Liver (tissue), 8 donors: ENCODE measurements at regions not wholly inside any gene's neighbourhood (a gene's known extent, or its start where the extent isn't known, plus 50 kb on each side); places are given as distances from the start of the nearest gene placed in this dataset.

Source experiments
- DNase-seq: peaks from one replicate; pipeline ENCODE4 v3.0.0-alpha.2; 2017; ENCODE audit warnings: low spot score
- H3K27ac ChIP-seq, 2 donors: one replicate each; pipeline ENCODE4 v1.7.0; 2013; ENCODE audit warnings: inconsistent platforms in 2 of 2, low read length in 2 of 2, control low read depth in 1 of 2, low read depth in 1 of 2, mild to moderate bottlenecking in 1 of 2
- H3K27me3 ChIP-seq, 4 donors: one replicate each; pipeline versions ENCODE4 v1.6.1 to v1.7.0; 2013; ENCODE audit warnings: low read length in 3 of 4, inconsistent platforms in 1 of 4, mild to moderate bottlenecking in 1 of 4, moderate library complexity in 1 of 4; ENCODE audit not compliant: control insufficient read depth in 4 of 4, insufficient read depth in 4 of 4
- H3K36me3 ChIP-seq, 4 donors: one replicate each; pipeline versions ENCODE4 v1.6.1 to v1.7.0; 2013; ENCODE audit warnings: low read length in 3 of 4, mild to moderate bottlenecking in 3 of 4, low read depth in 1 of 4, moderate library complexity in 1 of 4; ENCODE audit not compliant: control insufficient read depth in 4 of 4, insufficient read depth in 3 of 4
- H3K4me1 ChIP-seq, 4 donors: one replicate each; pipeline versions ENCODE4 v1.6.1 to v1.7.0; 2013; ENCODE audit warnings: low read length in 3 of 4, mild to moderate bottlenecking in 3 of 4, moderate library complexity in 1 of 4; ENCODE audit not compliant: control insufficient read depth in 4 of 4, insufficient read depth in 4 of 4
- H3K4me3 ChIP-seq, 3 donors: one replicate each; pipeline versions ENCODE4 v1.6.1 to v1.7.0; 2013; ENCODE audit warnings: low read length in 3 of 3, control low read depth in 1 of 3, low read depth in 1 of 3, mild to moderate bottlenecking in 1 of 3
- H3K9ac ChIP-seq, 2 donors: one replicate each; pipeline ENCODE4 v1.7.0; 2013; ENCODE audit warnings: low read length in 2 of 2, mild to moderate bottlenecking in 2 of 2, moderate library complexity in 2 of 2, control low read depth in 1 of 2, low read depth in 1 of 2
- H3K9me3 ChIP-seq, 4 donors: one replicate each; pipeline versions ENCODE4 v1.6.1 to v1.7.0; 2013; ENCODE audit warnings: low read length in 3 of 4; ENCODE audit not compliant: control insufficient read depth in 4 of 4
- EGR1 ChIP-seq, 2 donors: IDR thresholded peaks; 2 replicates each; pipeline ENCODE4 v1.6.1; 2016 to 2018; ENCODE audit warnings: antibody characterized with exemption in 2 of 2, low read depth in 2 of 2
- FOXA1 ChIP-seq: IDR thresholded peaks from 2 replicates; pipeline ENCODE4 v1.6.1; 2016; ENCODE audit warnings: antibody characterized with exemption
- GABPA ChIP-seq, 2 donors: IDR thresholded peaks in 1 of 2; conservative IDR thresholded peaks in 1 of 2; 2 replicates each; pipeline ENCODE4 v1.6.1; 2016; ENCODE audit warnings: antibody characterized with exemption in 2 of 2, mild to moderate bottlenecking in 1 of 2, moderate library complexity in 1 of 2
- HNF4A ChIP-seq, 2 donors: conservative IDR thresholded peaks; 2 replicates each; pipeline ENCODE4 v1.6.1; 2016; ENCODE audit warnings: antibody characterized with exemption in 2 of 2, mild to moderate bottlenecking in 2 of 2
- HNF4G ChIP-seq: IDR thresholded peaks from 2 replicates; pipeline ENCODE4 v1.6.1; 2016; ENCODE audit warnings: antibody characterized with exemption
- RAD21 ChIP-seq, 2 donors: IDR thresholded peaks; 2 replicates each; pipeline ENCODE4 v1.6.1; 2016; ENCODE audit warnings: antibody characterized with exemption in 2 of 2, mild to moderate bottlenecking in 2 of 2
- RXRA ChIP-seq, 2 donors: IDR thresholded peaks; 2 replicates each; pipeline ENCODE4 v1.6.1; 2017 to 2018; ENCODE audit warnings: antibody characterized with exemption in 2 of 2, mild to moderate bottlenecking in 1 of 2
- TAF1 ChIP-seq: conservative IDR thresholded peaks from 2 replicates; pipeline ENCODE4 v1.6.1; 2016; ENCODE audit warnings: antibody characterized with exemption, mild to moderate bottlenecking
- YY1 ChIP-seq: IDR thresholded peaks from 2 replicates; pipeline ENCODE4 v1.6.1; 2016; ENCODE audit warnings: antibody characterized with exemption, mild to moderate bottlenecking
- WGBS: extraction: QIAGEN DNeasy Blood & Tissue Kit; methylation state at CpG from one replicate; pipeline ENCODE4 v1.1.7; 2013; 5-methylcytosine and 5-hydroxymethylcytosine counted together
- TF ChIP-seq, protein P1 (sequence below): IDR thresholded peaks from 2 replicates; pipeline ENCODE4 v1.6.1; 2016; ENCODE audit warnings: antibody characterized with exemption, mild to moderate bottlenecking
- TF ChIP-seq, protein P2 (sequence below): IDR thresholded peaks from 2 replicates; pipeline ENCODE4 v1.6.1; 2016; ENCODE audit warnings: antibody characterized with exemption
- TF ChIP-seq, protein P3 (sequence below): IDR thresholded peaks from 2 replicates; pipeline ENCODE4 v1.6.1; 2016; ENCODE audit warnings: antibody characterized with exemption
- TF ChIP-seq, protein P4 (sequence below): fragments of 150-350 bp; IDR thresholded peaks from 2 replicates; pipeline ENCODE4 v1.5.1; 2017; ENCODE audit warnings: improper control_type of control experiment, low read depth, low read length; ENCODE audit not compliant: missing input control
- TF ChIP-seq, protein P5 (sequence below): IDR thresholded peaks from 2 replicates; pipeline ENCODE4 v1.6.1; 2016; ENCODE audit warnings: antibody characterized with exemption
- donor health status: healthy.
- donor health status: healthy.
- donor health status: healthy.
- donor health status: healthy.
- donor health status: healthy.

DNA sequence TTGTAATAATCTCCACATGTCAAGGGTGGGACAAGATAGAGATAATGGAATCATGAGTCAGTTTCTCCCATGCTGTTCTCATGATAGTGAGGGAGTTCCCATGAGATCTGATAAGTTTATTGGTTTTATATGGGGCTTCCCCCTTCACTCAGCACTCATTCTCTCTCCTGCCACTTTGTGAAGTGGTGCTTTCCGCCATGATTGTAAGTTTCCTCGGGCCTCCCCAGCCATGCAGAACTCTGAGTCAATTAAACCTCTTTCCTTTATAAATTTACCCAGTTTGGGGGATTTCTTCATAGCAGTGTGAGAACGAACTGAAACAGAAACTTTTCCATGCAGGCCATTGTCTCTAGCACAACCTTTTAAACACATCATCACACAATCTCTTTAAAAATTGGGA is 221.5 kb upstream of the BRINP3 start (continued):
- TF ChIP-seq, protein P1, sequence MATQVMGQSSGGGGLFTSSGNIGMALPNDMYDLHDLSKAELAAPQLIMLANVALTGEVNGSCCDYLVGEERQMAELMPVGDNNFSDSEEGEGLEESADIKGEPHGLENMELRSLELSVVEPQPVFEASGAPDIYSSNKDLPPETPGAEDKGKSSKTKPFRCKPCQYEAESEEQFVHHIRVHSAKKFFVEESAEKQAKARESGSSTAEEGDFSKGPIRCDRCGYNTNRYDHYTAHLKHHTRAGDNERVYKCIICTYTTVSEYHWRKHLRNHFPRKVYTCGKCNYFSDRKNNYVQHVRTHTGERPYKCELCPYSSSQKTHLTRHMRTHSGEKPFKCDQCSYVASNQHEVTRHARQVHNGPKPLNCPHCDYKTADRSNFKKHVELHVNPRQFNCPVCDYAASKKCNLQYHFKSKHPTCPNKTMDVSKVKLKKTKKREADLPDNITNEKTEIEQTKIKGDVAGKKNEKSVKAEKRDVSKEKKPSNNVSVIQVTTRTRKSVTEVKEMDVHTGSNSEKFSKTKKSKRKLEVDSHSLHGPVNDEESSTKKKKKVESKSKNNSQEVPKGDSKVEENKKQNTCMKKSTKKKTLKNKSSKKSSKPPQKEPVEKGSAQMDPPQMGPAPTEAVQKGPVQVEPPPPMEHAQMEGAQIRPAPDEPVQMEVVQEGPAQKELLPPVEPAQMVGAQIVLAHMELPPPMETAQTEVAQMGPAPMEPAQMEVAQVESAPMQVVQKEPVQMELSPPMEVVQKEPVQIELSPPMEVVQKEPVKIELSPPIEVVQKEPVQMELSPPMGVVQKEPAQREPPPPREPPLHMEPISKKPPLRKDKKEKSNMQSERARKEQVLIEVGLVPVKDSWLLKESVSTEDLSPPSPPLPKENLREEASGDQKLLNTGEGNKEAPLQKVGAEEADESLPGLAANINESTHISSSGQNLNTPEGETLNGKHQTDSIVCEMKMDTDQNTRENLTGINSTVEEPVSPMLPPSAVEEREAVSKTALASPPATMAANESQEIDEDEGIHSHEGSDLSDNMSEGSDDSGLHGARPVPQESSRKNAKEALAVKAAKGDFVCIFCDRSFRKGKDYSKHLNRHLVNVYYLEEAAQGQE, result no peak

DNA sequence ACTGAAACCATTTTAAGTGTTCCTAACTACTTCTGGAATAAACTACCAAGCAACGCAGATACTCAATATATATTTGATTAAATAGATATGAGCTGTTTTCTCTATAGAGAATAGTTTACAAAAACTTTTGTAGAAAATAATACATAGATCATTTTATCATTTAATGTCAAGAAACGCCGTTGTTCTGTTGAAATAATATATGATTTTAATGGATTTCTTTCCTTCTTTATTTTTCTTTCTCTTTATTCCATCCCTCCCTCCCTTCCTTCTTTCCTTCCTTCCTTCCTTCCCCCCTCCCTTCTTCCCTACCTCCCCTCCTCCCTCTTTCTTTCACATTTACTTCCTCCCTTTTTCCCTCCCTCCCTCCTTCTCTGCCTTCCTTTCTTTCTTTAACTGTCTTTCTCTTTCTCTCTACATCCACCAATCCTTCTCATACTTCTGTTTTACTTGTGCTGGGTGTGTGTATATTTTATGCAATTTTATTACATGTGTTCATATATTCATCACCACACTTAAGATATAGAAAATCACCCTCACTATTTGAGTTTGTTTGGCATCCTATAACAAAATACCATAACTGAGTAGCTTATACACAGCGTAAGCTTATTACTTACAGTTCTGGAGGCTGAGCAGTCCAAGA is 230.9 kb upstream of the BRINP3 start:
- no peak overlapping the region for H3K27ac ChIP-seq
- H3K9me3 ChIP-seq, result no peaks in the 10 kb centered on the region
- H3K4me3 ChIP-seq, result no peak overlapping the region
- H3K27me3 ChIP-seq, result no peaks in the 10 kb centered on the region
- WGBS, result 81% methylated on average over 4 of the region's 4 CpGs
- H3K4me1 ChIP-seq, result no peaks in the 10 kb centered on the region
- TF ChIP-seq FOXA1 (no peak), TAF1 (no peak), RXRA (IDR thresholded peaks at IDR 0.05) (no peak), GABPA (IDR thresholded peaks at IDR 0.05 in 1 of 2, conservative IDR thresholded peaks at IDR 0.05 in 1 of 2) (no peak), YY1 (no peak), EGR1 (IDR thresholded peaks at IDR 0.05; ENCODE audit: low read depth in 2 of 2) (no peak), RAD21 (IDR thresholded peaks at IDR 0.05) (no peak), HNF4G (no peak), HNF4A (conservative IDR thresholded peaks at IDR 0.05) (no peak)
- TF ChIP-seq, protein P2, sequence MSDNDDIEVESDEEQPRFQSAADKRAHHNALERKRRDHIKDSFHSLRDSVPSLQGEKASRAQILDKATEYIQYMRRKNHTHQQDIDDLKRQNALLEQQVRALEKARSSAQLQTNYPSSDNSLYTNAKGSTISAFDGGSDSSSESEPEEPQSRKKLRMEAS, result no peak
- TF ChIP-seq, protein P3, sequence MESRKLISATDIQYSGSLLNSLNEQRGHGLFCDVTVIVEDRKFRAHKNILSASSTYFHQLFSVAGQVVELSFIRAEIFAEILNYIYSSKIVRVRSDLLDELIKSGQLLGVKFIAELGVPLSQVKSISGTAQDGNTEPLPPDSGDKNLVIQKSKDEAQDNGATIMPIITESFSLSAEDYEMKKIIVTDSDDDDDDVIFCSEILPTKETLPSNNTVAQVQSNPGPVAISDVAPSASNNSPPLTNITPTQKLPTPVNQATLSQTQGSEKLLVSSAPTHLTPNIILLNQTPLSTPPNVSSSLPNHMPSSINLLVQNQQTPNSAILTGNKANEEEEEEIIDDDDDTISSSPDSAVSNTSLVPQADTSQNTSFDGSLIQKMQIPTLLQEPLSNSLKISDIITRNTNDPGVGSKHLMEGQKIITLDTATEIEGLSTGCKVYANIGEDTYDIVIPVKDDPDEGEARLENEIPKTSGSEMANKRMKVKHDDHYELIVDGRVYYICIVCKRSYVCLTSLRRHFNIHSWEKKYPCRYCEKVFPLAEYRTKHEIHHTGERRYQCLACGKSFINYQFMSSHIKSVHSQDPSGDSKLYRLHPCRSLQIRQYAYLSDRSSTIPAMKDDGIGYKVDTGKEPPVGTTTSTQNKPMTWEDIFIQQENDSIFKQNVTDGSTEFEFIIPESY, result no peak
- TF ChIP-seq, protein P4, sequence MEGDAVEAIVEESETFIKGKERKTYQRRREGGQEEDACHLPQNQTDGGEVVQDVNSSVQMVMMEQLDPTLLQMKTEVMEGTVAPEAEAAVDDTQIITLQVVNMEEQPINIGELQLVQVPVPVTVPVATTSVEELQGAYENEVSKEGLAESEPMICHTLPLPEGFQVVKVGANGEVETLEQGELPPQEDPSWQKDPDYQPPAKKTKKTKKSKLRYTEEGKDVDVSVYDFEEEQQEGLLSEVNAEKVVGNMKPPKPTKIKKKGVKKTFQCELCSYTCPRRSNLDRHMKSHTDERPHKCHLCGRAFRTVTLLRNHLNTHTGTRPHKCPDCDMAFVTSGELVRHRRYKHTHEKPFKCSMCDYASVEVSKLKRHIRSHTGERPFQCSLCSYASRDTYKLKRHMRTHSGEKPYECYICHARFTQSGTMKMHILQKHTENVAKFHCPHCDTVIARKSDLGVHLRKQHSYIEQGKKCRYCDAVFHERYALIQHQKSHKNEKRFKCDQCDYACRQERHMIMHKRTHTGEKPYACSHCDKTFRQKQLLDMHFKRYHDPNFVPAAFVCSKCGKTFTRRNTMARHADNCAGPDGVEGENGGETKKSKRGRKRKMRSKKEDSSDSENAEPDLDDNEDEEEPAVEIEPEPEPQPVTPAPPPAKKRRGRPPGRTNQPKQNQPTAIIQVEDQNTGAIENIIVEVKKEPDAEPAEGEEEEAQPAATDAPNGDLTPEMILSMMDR, result no peak
- no peak for DNase-seq
- H3K9ac ChIP-seq, result no peak overlapping the region
- H3K36me3 ChIP-seq, result no peaks in the 10 kb centered on the region

DNA sequence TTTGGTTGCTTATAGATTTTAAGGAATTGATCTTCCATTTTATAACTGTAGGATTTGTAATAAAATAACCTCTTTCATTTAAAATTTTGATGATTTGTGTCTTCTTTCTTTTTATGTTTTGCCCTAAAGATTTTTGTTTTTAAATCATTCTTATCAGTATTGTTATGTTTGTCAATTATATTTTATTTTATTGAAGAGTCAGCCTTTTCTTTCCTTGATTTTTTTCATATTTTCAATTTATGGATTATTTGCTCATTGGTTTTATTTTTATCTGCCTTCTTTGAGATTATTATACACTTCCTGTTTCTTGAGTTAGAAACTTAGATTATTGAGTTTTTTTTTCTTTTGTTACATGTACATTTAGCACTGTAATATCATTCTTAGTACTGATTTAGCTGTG is 233.4 kb upstream of the BRINP3 start:
- no peak for DNase-seq
- no peak overlapping the region for H3K27ac ChIP-seq
- H3K4me3 ChIP-seq, result no peak overlapping the region
- no peaks in the 10 kb centered on the region for H3K27me3 ChIP-seq
- H3K4me1 ChIP-seq, result no peaks in the 10 kb centered on the region
- no peak overlapping the region for H3K9ac ChIP-seq
- TF ChIP-seq HNF4G (no peak), FOXA1 (no peak)
- TF ChIP-seq, protein P1, result no peak
- TF ChIP-seq, protein P5, sequence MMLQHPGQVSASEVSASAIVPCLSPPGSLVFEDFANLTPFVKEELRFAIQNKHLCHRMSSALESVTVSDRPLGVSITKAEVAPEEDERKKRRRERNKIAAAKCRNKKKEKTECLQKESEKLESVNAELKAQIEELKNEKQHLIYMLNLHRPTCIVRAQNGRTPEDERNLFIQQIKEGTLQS, result no peak
- no peaks in the 10 kb centered on the region for H3K9me3 ChIP-seq
- H3K36me3 ChIP-seq, result no peaks in the 10 kb centered on the region
